ENCODE measurements at regions not wholly inside any gene's neighbourhood (a gene's known extent, or its start where the extent isn't known, plus 50 kb on each side); places are given as distances from the start of the nearest gene placed in this dataset.

GRCh38 chr3:89565098-89565497, 457.7 kb downstream of the EPHA3 start:
- Histone ChIP-seq H3K4me2 (no peak overlapping the region), H3K27me3 (no peaks in the 10 kb centered on the region), H4K20me1 (ENCODE audit: insufficient read depth, poor library complexity, severe bottlenecking) (no peaks in the 10 kb centered on the region), H2AFZ (no peak overlapping the region), H3K9me2 (replicated peaks; ENCODE audit: insufficient read depth) (no peaks in the 10 kb centered on the region), H3K36me3 (replicated peaks; ENCODE audit: insufficient read depth, low read depth) (no peaks in the 10 kb centered on the region), H3K4me1 (ENCODE audit: insufficient read depth) (no peaks in the 10 kb centered on the region), H3K27ac (no peak overlapping the region), H3K79me2 (no peaks in the 10 kb centered on the region), H3K4me3 (no peak overlapping the region), H3K9me3 (ENCODE audit: low read depth) (no peaks in the 10 kb centered on the region)
- TF ChIP-seq EZH2 (IDR thresholded peaks at IDR 0.05; ENCODE audit: borderline replicate concordance) (no peak), CTCF (IDR thresholded peaks at IDR 0.05; ENCODE audit: poor library complexity) (no peak), EZH2phosphoT487 (IDR thresholded peaks at IDR 0.05; ENCODE audit: low read depth, severe bottlenecking, unreplicated experiment) (no peak)
- DNase-seq (ENCODE audit: low spot score), result no peak

- Histone ChIP-seq H3K4me3 (no peak overlapping the region), H3K9me2 (replicated peaks; ENCODE audit: insufficient read depth) (no peaks in the 10 kb centered on the region), H3K36me3 (replicated peaks; ENCODE audit: insufficient read depth, low read depth) (no peaks in the 10 kb centered on the region), H3K27ac (no peak overlapping the region), H2AFZ (no peak overlapping the region), H3K27me3 (no peaks in the 10 kb centered on the region), H4K20me1 (ENCODE audit: insufficient read depth, poor library complexity, severe bottlenecking) (no peaks in the 10 kb centered on the region), H3K4me2 (no peak overlapping the region), H3K9me3 (ENCODE audit: low read depth) (no peaks in the 10 kb centered on the region), H3K79me2 (no peaks in the 10 kb centered on the region), H3K4me1 (ENCODE audit: insufficient read depth) (no peaks in the 10 kb centered on the region)
- no peak for DNase-seq (ENCODE audit: low spot score)
- WGBS (ENCODE audit: low lambda C conversion rate, missing lambda C conversion rate), result 90% methylated on average over 6 of the region's 6 CpGs
- TF ChIP-seq CTCF (IDR thresholded peaks at IDR 0.05; ENCODE audit: poor library complexity), result no peak
- TF ChIP-seq EZH2phosphoT487 (IDR thresholded peaks at IDR 0.05; ENCODE audit: low read depth, severe bottlenecking, unreplicated experiment), result no peak
- no peak for TF ChIP-seq EZH2 (IDR thresholded peaks at IDR 0.05; ENCODE audit: borderline replicate concordance)
Measured at GRCh38 chr3:89570465-89570864, 463.0 kb downstream of the EPHA3 start.

- Histone ChIP-seq H3K9me2 (replicated peaks; ENCODE audit: insufficient read depth) (no peaks in the 10 kb centered on the region), H3K36me3 (replicated peaks; ENCODE audit: insufficient read depth, low read depth) (no peaks in the 10 kb centered on the region), H3K27ac (no peak overlapping the region), H3K9me3 (ENCODE audit: low read depth) (no peaks in the 10 kb centered on the region), H4K20me1 (ENCODE audit: insufficient read depth, poor library complexity, severe bottlenecking) (no peaks in the 10 kb centered on the region), H3K27me3 (no peaks in the 10 kb centered on the region), H3K4me3 (no peak overlapping the region), H3K4me1 (ENCODE audit: insufficient read depth) (no peaks in the 10 kb centered on the region), H2AFZ (no peak overlapping the region), H3K79me2 (no peaks in the 10 kb centered on the region), H3K4me2 (no peak overlapping the region)
- 86% methylated on average over 10 of the region's 10 CpGs for WGBS (ENCODE audit: low lambda C conversion rate, missing lambda C conversion rate)
- DNase-seq (ENCODE audit: low spot score), result no peak
- TF ChIP-seq EZH2 (IDR thresholded peaks at IDR 0.05; ENCODE audit: borderline replicate concordance), result no peak
- no peak for TF ChIP-seq EZH2phosphoT487 (IDR thresholded peaks at IDR 0.05; ENCODE audit: low read depth, severe bottlenecking, unreplicated experiment)
- TF ChIP-seq CTCF (IDR thresholded peaks at IDR 0.05; ENCODE audit: poor library complexity), result no peak
Measured at GRCh38 chr3:89571298-89571697, 463.9 kb downstream of the EPHA3 start.

- 83% methylated on average over 7 of the region's 7 CpGs for WGBS (ENCODE audit: low lambda C conversion rate, missing lambda C conversion rate)
- Histone ChIP-seq H3K27ac (no peak overlapping the region), H3K4me2 (no peak overlapping the region), H3K9me3 (ENCODE audit: low read depth) (no peaks in the 10 kb centered on the region), H3K9me2 (replicated peaks; ENCODE audit: insufficient read depth) (no peaks in the 10 kb centered on the region), H3K4me3 (no peak overlapping the region), H4K20me1 (ENCODE audit: insufficient read depth, poor library complexity, severe bottlenecking) (no peaks in the 10 kb centered on the region), H2AFZ (no peak overlapping the region), H3K4me1 (ENCODE audit: insufficient read depth) (no peaks in the 10 kb centered on the region), H3K36me3 (replicated peaks; ENCODE audit: insufficient read depth, low read depth) (no peaks in the 10 kb centered on the region), H3K27me3 (no peaks in the 10 kb centered on the region), H3K79me2 (no peaks in the 10 kb centered on the region)
- no peak for DNase-seq (ENCODE audit: low spot score)
- TF ChIP-seq EZH2 (IDR thresholded peaks at IDR 0.05; ENCODE audit: borderline replicate concordance) (no peak), EZH2phosphoT487 (IDR thresholded peaks at IDR 0.05; ENCODE audit: low read depth, severe bottlenecking, unreplicated experiment) (no peak), CTCF (IDR thresholded peaks at IDR 0.05; ENCODE audit: poor library complexity) (no peak)
Measured at GRCh38 chr3:89571707-89572106, 464.3 kb downstream of the EPHA3 start.

Data from hepatocyte (in vitro differentiated cells).